ENCODE measurements at regions not wholly inside any gene's neighbourhood (a gene's known extent, or its start where the extent isn't known, plus 50 kb on each side); places are given as distances from the start of the nearest gene placed in this dataset.

DNA sequence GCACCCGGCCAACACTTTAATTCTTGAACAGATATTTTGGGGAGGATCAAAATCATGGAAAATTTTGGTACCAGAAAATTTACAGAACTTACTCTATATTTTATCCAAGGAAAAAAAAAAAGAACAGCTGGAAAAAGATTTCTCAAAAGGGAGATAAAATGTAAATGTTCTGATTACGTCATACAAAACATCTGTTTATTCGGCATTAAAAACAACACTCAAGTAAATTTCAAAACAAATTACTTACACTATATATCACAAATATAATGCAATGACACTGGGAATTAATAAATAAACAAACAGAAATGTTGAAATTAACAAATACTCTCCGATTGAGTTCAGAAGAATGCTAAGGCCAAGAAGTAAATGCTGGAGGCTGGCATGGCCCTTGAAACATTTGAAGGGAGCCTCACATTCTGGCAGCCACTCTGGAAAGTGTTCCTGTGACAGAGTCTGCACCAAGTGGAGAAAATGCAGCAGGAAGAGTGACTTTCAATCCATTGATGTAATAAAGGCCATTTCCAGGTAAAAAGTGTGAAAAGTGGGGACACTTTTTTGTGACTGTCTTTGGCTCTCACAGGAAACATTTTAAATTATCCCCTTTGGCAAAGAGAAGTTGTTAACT, 486.0 kb upstream of the CTSO start:
- intact Hi-C loops (cut with DNase I; ENCODE audit: low total_unique reads), result no loop called here
- H3K4me3 ChIP-seq (ENCODE audit: low read depth, poor library complexity, severe bottlenecking), result no peak overlapping the region
- no peak for TF ChIP-seq POLR2A (IDR thresholded peaks at IDR 0.05)
- TF ChIP-seq, protein P1, sequence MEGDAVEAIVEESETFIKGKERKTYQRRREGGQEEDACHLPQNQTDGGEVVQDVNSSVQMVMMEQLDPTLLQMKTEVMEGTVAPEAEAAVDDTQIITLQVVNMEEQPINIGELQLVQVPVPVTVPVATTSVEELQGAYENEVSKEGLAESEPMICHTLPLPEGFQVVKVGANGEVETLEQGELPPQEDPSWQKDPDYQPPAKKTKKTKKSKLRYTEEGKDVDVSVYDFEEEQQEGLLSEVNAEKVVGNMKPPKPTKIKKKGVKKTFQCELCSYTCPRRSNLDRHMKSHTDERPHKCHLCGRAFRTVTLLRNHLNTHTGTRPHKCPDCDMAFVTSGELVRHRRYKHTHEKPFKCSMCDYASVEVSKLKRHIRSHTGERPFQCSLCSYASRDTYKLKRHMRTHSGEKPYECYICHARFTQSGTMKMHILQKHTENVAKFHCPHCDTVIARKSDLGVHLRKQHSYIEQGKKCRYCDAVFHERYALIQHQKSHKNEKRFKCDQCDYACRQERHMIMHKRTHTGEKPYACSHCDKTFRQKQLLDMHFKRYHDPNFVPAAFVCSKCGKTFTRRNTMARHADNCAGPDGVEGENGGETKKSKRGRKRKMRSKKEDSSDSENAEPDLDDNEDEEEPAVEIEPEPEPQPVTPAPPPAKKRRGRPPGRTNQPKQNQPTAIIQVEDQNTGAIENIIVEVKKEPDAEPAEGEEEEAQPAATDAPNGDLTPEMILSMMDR (IDR thresholded peaks at IDR 0.05), result no peak
- WGBS, 2 donors, result 77 to 86% methylated on average over 4 of the region's 4 CpGs
- DNase-seq (ENCODE audit: low spot score in 2 of 2), result no peak

DNA sequence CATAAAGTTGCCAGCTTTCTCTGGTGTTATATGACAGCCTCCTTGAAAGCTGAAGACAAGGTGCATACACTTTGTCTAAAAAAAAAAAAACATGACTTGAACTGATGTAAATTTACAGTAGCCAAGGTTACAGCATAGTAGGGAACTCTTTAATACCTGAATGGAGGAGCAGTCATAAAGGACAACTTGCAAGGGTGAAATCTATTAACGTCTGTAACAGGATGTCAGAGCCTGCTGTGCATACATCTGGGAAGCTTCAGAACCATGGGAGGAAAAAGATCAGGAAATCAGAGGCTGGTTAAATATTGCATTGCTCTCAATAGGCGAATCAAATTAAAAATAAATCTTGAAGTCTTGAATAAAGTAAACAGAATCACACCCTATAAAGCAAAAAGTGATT, 484.0 kb upstream of the CTSO start:
- DNase-seq (ENCODE audit: low spot score in 2 of 2), result no peak
- no peak overlapping the region for H3K4me3 ChIP-seq (ENCODE audit: low read depth, poor library complexity, severe bottlenecking)
- 64 to 65% methylated on average over 2 of the region's 2 CpGs for WGBS, 2 donors
- no peak for TF ChIP-seq POLR2A (IDR thresholded peaks at IDR 0.05)
- TF ChIP-seq, protein P1 (IDR thresholded peaks at IDR 0.05), result no peak
- intact Hi-C loops (cut with DNase I; ENCODE audit: low total_unique reads), result no loop called here

DNA sequence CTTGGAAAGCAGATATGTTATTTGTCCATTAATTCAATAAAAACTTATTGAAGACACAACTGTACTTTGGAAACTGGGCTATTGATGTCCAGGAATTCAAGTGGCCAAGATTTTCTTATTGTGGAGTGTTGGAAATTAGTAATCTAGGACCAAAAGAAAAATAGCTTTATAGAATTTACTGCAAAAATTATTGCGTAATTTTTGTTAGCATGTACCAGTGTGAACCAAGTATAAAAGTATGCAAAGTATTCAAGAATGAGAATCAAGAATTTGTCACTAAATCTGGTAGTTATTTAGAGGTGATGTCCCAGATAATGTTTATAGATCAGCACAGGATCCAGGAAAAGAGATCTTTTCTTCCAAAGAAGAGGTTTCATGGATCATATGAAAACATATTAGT, 468.9 kb upstream of the CTSO start:
- TF ChIP-seq, protein P1 (IDR thresholded peaks at IDR 0.05), result no peak
- no peak for TF ChIP-seq POLR2A (IDR thresholded peaks at IDR 0.05)
- H3K4me3 ChIP-seq (ENCODE audit: low read depth, poor library complexity, severe bottlenecking), result no peak overlapping the region
- 61 to 79% methylated on average over 1 of the region's 1 CpG for WGBS, 2 donors

DNA sequence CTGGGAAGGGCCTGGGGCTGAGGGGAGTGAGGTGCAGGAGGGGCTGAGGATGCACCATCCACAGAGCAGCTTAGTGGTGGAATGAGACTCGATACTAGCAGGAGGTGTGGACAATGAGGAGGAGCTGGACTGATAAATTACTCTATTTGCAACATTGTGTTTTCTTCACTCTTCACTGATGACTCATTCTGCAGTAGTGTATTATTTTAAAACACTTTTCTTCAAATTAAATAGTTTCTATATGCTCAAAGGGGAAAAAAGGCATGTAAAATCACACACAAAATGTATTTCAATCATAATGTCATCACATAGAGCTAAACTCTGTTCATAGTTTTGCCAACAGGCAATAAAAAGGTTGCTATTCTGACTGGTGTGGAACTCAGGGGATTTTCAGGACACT, 467.0 kb upstream of the CTSO start:
- no peak for DNase-seq (ENCODE audit: low spot score in 2 of 2)
- TF ChIP-seq, protein P1 (IDR thresholded peaks at IDR 0.05), result no peak
- no peak for TF ChIP-seq POLR2A (IDR thresholded peaks at IDR 0.05)
- 39 to 46% methylated on average over 1 of the region's 1 CpG for WGBS, 2 donors
- intact Hi-C loops (cut with DNase I; ENCODE audit: low total_unique reads), result no loop called here
- no peak overlapping the region for H3K4me3 ChIP-seq (ENCODE audit: low read depth, poor library complexity, severe bottlenecking)

More for the DNA sequence above, 468.9 kb upstream of the CTSO start:
- DNase-seq (ENCODE audit: low spot score in 2 of 2), result no peak
- intact Hi-C loops (cut with DNase I; ENCODE audit: low total_unique reads), result no loop called here

DNA sequence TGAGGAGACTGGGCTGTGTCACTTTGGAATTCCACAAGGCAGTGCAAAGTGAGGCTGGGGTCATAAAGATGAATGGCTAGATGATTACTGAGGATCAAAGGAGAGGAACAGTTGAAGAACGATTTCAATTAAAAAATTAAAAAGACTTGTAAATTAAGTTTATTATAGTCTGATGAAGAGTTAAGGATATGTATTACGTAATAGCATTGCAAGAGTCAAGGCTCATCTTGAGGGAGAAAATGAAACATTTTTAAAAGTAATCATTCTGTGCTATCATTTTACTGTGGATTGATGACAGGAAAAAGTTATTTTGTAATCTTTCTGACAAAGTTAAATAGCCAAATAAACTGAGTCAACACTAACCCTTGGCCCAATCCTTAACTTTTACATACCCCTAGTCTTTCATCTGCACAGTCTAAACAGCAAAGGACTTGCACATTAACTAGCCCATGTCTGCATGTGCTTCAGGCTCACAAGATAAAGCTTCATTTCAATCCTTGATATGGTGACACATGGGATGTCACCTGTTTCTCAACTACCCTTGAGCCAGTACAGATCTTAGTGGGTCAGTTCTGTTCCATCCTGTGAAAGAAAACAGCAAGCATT, 465.5 kb upstream of the CTSO start:
- no peak overlapping the region for H3K4me3 ChIP-seq (ENCODE audit: low read depth, poor library complexity, severe bottlenecking)
- WGBS, 2 donors, result 44 to 45% methylated on average over 2 of the region's 2 CpGs
- no peak for DNase-seq (ENCODE audit: low spot score in 2 of 2)
- intact Hi-C loops (cut with DNase I; ENCODE audit: low total_unique reads), result no loop called here
- no peak for TF ChIP-seq POLR2A (IDR thresholded peaks at IDR 0.05)
- TF ChIP-seq, protein P1 (IDR thresholded peaks at IDR 0.05), result no peak

DNA sequence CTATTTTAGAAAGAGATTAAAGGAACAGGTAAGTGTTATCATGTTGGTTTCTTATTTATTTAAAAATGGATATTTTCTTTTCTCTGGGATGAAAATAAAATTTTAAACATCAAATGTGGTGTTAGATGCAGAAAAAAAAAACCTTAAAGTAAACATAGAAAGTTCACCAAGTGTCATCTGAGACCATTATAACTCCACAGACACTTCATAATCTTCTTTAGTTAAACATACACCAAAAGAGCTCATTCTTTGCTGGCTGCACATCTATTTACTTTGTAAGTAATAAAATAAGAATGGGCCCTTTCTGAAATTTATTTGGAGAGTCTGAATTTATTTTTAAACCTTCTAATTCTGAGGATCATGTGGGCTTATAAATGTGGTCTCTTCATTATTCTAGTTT, 460.7 kb upstream of the CTSO start:
- intact Hi-C loops (cut with DNase I; ENCODE audit: low total_unique reads), result no loop called here
- no peak overlapping the region for H3K4me3 ChIP-seq (ENCODE audit: low read depth, poor library complexity, severe bottlenecking)
- no peak for DNase-seq (ENCODE audit: low spot score in 2 of 2)
- TF ChIP-seq POLR2A (IDR thresholded peaks at IDR 0.05), result no peak
- TF ChIP-seq, protein P1 (IDR thresholded peaks at IDR 0.05), result no peak

All from lower leg skin (tissue), 4 donors.